Neural progenitor cell (in vitro differentiated cells): ENCODE measurements at regions not wholly inside any gene's neighbourhood (a gene's known extent, or its start where the extent isn't known, plus 50 kb on each side); places are given as distances from the start of the nearest gene placed in this dataset.

Experiments used
- DNase-seq: peaks from one replicate; pipeline ENCODE4 v3.0.0-alpha.2; 2016; ENCODE audit warnings: low spot score
- H2AFZ ChIP-seq: fragments of 200-600 bp; sonication (generic); replicated peaks from 2 replicates; pipeline ENCODE4 v1.6.1; 2016; ENCODE audit warnings: antibody characterized with exemption
- H3F3A ChIP-seq: fragments of 200-600 bp; sonication (generic); 2 replicates; pipeline ENCODE4 v1.6.1; 2016; ENCODE audit warnings: antibody characterized with exemption, low read depth
- H3K27ac ChIP-seq: fragments of 200-600 bp; sonication (generic); 2 replicates; pipeline ENCODE4 v1.5.1; 2016; ENCODE audit warnings: mild to moderate bottlenecking
- H3K27me3 ChIP-seq: fragments of 200-600 bp; sonication (generic); 2 replicates; pipeline ENCODE4 v1.6.1; 2016; ENCODE audit warnings: mild to moderate bottlenecking, moderate library complexity
- H3K36me3 ChIP-seq: fragments of 200-600 bp; sonication (generic); 2 replicates; pipeline ENCODE4 v1.5.1; 2016
- H3K4me1 ChIP-seq: fragments of 200-600 bp; sonication (generic); 2 replicates; pipeline ENCODE4 v1.6.1; 2016; ENCODE audit warnings: mixed run types
- H3K4me2 ChIP-seq: fragments of 200-600 bp; sonication (generic); 2 replicates; pipeline ENCODE4 v1.6.1; 2016
- H3K4me3 ChIP-seq: fragments of 200-600 bp; sonication (generic); 2 replicates; pipeline ENCODE4 v1.5.1; 2016
- H3K79me2 ChIP-seq: fragments of 200-600 bp; sonication (generic); 2 replicates; pipeline ENCODE4 v1.6.1; 2016; ENCODE audit warnings: low read depth
- H3K9ac ChIP-seq: fragments of 200-600 bp; sonication (generic); 2 replicates; pipeline ENCODE4 v1.6.1; 2016
- H3K9me3 ChIP-seq: fragments of 200-600 bp; sonication (generic); 2 replicates; pipeline ENCODE4 v1.5.1; 2016; ENCODE audit warnings: low read depth
- H4K20me1 ChIP-seq: fragments of 200-600 bp; sonication (generic); 2 replicates; pipeline ENCODE4 v1.6.1; 2016; ENCODE audit warnings: low read depth
- H3K27ac Mint-ChIP-seq: 3 replicates; pipeline ENCODE4 v1.8.0; 2021; ENCODE audit warnings: mixed read lengths
- H3K27me3 Mint-ChIP-seq: 2 replicates; pipeline ENCODE4 v1.8.0; 2022; ENCODE audit warnings: low read depth, mild to moderate bottlenecking, inconsistent platforms, moderate library complexity, mixed read lengths; ENCODE audit not compliant: insufficient read depth
- H3K36me3 Mint-ChIP-seq: 3 replicates; pipeline ENCODE4 v1.8.0; 2021; ENCODE audit warnings: mixed read lengths
- H3K4me1 Mint-ChIP-seq: 3 replicates; pipeline ENCODE4 v1.8.0; 2021; ENCODE audit warnings: mixed read lengths
- H3K4me3 Mint-ChIP-seq: 3 replicates; pipeline ENCODE4 v1.8.0; 2021; ENCODE audit warnings: mild to moderate bottlenecking, moderate library complexity, mixed read lengths
- H3K9me3 Mint-ChIP-seq: 3 replicates; pipeline ENCODE4 v1.8.0; 2020; ENCODE audit warnings: mixed read lengths
- EZH2 ChIP-seq: fragments of 200-600 bp; sonication (generic); IDR thresholded peaks from 2 replicates; pipeline ENCODE4 v1.6.1; 2017; ENCODE audit warnings: antibody characterized with exemption, mild to moderate bottlenecking, moderate library complexity
- EZH2phosphoT487 ChIP-seq: fragments of 200-600 bp; sonication (generic); IDR thresholded peaks from 2 replicates; pipeline ENCODE4 v1.6.1; 2017; ENCODE audit warnings: antibody characterized with exemption
- TF ChIP-seq, protein P1 (sequence below): fragments of 200-600 bp; sonication (generic); IDR thresholded peaks from 2 replicates; pipeline ENCODE4 v1.5.1; 2017; ENCODE audit warnings: antibody characterized with exemption, mild to moderate bottlenecking

DNA sequence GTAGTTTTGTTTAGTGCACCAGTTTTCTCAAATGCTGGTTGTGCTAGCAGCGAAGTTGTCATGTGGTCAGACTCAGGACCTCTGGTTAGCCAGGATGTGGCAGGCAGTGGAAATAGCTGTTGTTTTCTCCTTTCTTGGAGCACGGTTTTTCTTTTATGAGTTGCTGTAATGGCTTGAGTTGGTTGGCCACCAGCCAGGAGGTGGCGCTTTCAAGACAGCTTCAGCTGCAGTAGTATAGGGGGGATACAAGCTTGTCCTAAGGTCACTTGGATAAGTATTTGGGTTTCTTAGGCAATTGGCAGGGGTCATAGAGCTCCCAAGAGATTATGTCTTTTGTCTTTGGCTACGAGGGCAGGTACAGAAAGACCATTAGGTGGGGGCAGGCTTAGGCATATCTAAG, 274.2 kb upstream of the TARS1 start:
- no peaks in the 10 kb centered on the region for H3K79me2 ChIP-seq
- no peaks in the 10 kb centered on the region for H3K36me3 ChIP-seq
- Mint-ChIP-seq H3K36me3 (no peaks in the 10 kb centered on the region), H3K27me3 (peaks cover 4% of the 10 kb centered on the region), H3K4me3 (no peak overlapping the region), H3K9me3 (peaks cover 22% of the 10 kb centered on the region), H3K27ac (no peak overlapping the region), H3K4me1 (no peaks in the 10 kb centered on the region)
- no peak overlapping the region for H3K4me2 ChIP-seq
- H3K9ac ChIP-seq, result no peak overlapping the region
- peak overlapping the region; percentile 50 for H2AFZ ChIP-seq
- no peak overlapping the region for H3K27ac ChIP-seq
- H4K20me1 ChIP-seq, result no peaks in the 10 kb centered on the region
- DNase-seq, result no peak
- H3K4me3 ChIP-seq, result no peak overlapping the region
- no peaks in the 10 kb centered on the region for H3F3A ChIP-seq
- no peaks in the 10 kb centered on the region for H3K9me3 ChIP-seq
- TF ChIP-seq, protein P1, sequence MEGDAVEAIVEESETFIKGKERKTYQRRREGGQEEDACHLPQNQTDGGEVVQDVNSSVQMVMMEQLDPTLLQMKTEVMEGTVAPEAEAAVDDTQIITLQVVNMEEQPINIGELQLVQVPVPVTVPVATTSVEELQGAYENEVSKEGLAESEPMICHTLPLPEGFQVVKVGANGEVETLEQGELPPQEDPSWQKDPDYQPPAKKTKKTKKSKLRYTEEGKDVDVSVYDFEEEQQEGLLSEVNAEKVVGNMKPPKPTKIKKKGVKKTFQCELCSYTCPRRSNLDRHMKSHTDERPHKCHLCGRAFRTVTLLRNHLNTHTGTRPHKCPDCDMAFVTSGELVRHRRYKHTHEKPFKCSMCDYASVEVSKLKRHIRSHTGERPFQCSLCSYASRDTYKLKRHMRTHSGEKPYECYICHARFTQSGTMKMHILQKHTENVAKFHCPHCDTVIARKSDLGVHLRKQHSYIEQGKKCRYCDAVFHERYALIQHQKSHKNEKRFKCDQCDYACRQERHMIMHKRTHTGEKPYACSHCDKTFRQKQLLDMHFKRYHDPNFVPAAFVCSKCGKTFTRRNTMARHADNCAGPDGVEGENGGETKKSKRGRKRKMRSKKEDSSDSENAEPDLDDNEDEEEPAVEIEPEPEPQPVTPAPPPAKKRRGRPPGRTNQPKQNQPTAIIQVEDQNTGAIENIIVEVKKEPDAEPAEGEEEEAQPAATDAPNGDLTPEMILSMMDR, result peak; percentile 29
- no peak for TF ChIP-seq EZH2
- TF ChIP-seq EZH2phosphoT487, result no peak
- H3K27me3 ChIP-seq, result no peaks in the 10 kb centered on the region
- H3K4me1 ChIP-seq, result no peaks in the 10 kb centered on the region

DNA sequence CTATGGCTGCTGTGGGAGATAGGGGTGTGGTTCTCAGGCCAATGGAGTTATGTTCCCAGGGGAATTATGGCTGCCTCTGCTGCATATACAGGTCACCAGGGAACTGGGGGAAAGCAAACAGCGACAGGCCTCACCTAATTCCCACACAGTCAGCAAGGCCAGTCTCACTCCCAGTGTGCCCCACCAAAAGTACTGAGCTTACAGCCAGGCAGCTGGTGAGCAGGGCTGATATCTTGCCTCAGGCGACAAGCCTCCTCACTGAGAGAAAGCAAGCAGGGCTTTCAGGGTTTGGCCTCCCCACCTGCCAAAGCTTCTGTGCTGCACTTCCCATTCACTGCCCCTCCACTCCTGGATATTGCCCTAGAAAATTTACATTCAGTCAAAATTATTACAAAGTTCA, 273.8 kb upstream of the TARS1 start:
- H3K9ac ChIP-seq, result no peak overlapping the region
- peaks cover 4% of the 10 kb centered on the region for H3K27me3 Mint-ChIP-seq
- H3K4me3 Mint-ChIP-seq, result no peak overlapping the region
- TF ChIP-seq EZH2phosphoT487 (no peak), EZH2 (no peak)
- TF ChIP-seq, protein P1, result no peak
- no peaks in the 10 kb centered on the region for H3K4me1 Mint-ChIP-seq
- no peaks in the 10 kb centered on the region for H3K36me3 ChIP-seq
- no peak for DNase-seq
- H3K4me3 ChIP-seq, result no peak overlapping the region
- H4K20me1 ChIP-seq, result no peaks in the 10 kb centered on the region
- H3K4me1 ChIP-seq, result no peaks in the 10 kb centered on the region
- no peaks in the 10 kb centered on the region for H3K36me3 Mint-ChIP-seq
- peak overlapping the region; percentile 50 for H2AFZ ChIP-seq
- no peak overlapping the region for H3K27ac Mint-ChIP-seq
- H3F3A ChIP-seq, result no peaks in the 10 kb centered on the region
- no peaks in the 10 kb centered on the region for H3K9me3 ChIP-seq
- peaks cover 22% of the 10 kb centered on the region for H3K9me3 Mint-ChIP-seq
- H3K27me3 ChIP-seq, result no peaks in the 10 kb centered on the region
- H3K27ac ChIP-seq, result no peak overlapping the region
- no peak overlapping the region for H3K4me2 ChIP-seq
- H3K79me2 ChIP-seq, result no peaks in the 10 kb centered on the region

DNA sequence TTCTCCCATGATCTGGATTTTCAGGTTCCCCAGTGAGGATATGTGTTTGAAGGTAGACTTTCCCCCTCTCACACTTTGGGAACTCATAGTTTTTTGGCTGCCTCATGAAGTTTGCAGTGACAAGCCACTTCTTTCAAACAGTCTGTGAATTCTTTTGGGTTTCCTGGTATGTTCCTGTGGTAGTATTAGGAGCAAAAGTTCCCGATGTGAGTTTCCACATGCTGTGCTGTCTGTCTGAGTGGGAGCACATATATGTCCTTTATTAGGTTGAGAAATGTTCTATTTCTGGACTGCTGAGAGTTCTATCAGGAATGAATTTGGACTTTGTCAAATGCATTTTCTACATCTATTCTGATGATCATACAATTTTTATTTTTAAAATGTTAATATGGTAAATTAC, 273.2 kb upstream of the TARS1 start:
- no peaks in the 10 kb centered on the region for H3F3A ChIP-seq
- H3K4me1 Mint-ChIP-seq, result no peaks in the 10 kb centered on the region
- H3K79me2 ChIP-seq, result no peaks in the 10 kb centered on the region
- H3K27me3 Mint-ChIP-seq, result peaks cover 4% of the 10 kb centered on the region
- no peak overlapping the region for H3K27ac Mint-ChIP-seq
- H3K4me3 ChIP-seq, result no peak overlapping the region
- H3K4me2 ChIP-seq, result no peak overlapping the region
- TF ChIP-seq, protein P1, result no peak
- TF ChIP-seq EZH2 (no peak), EZH2phosphoT487 (no peak)
- H3K4me3 Mint-ChIP-seq, result no peak overlapping the region
- H3K9ac ChIP-seq, result no peak overlapping the region
- peaks cover 22% of the 10 kb centered on the region for H3K9me3 Mint-ChIP-seq
- H3K36me3 ChIP-seq, result no peaks in the 10 kb centered on the region
- no peak overlapping the region for H3K27ac ChIP-seq
- no peaks in the 10 kb centered on the region for H4K20me1 ChIP-seq
- H3K9me3 ChIP-seq, result no peaks in the 10 kb centered on the region
- no peaks in the 10 kb centered on the region for H3K36me3 Mint-ChIP-seq
- no peaks in the 10 kb centered on the region for H3K27me3 ChIP-seq
- H2AFZ ChIP-seq, result no peak overlapping the region
- DNase-seq, result no peak
- no peaks in the 10 kb centered on the region for H3K4me1 ChIP-seq

DNA sequence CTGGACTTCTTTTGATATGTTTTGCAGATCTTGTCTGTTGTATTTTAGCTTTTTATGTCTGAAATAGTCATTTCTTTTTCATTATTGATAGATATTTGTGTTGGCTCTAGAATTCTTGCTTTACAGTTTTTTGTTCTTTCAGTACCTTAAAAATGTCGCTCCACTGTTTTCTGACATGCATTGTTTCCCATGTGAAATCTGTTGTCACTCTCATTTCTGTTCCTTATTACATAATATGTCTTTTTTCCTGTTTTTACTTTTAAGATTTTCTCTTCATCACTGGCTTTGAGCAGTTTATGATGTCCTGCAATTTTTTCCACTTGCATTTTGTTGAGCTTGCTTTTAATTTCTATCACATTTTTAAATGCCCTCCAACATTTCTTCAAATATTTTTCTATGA, 270.4 kb upstream of the TARS1 start:
- Mint-ChIP-seq H3K4me3 (no peak overlapping the region), H3K27ac (no peak overlapping the region), H3K36me3 (no peaks in the 10 kb centered on the region), H3K9me3 (peaks cover 22% of the 10 kb centered on the region), H3K27me3 (peaks cover 4% of the 10 kb centered on the region), H3K4me1 (no peaks in the 10 kb centered on the region)
- TF ChIP-seq EZH2 (no peak), EZH2phosphoT487 (no peak)
- TF ChIP-seq, protein P1, result no peak
- DNase-seq, result peak; percentile 9
- Histone ChIP-seq H3K9ac (no peak overlapping the region), H3K4me1 (no peaks in the 10 kb centered on the region), H2AFZ (no peak overlapping the region), H3K4me3 (no peak overlapping the region), H3K9me3 (no peaks in the 10 kb centered on the region), H3F3A (no peaks in the 10 kb centered on the region), H3K4me2 (no peak overlapping the region), H3K36me3 (no peaks in the 10 kb centered on the region), H3K27ac (no peak overlapping the region), H3K27me3 (no peaks in the 10 kb centered on the region), H4K20me1 (no peaks in the 10 kb centered on the region), H3K79me2 (no peaks in the 10 kb centered on the region)
